ENCODE measurements at regions not wholly inside any gene's neighbourhood (a gene's known extent, or its start where the extent isn't known, plus 50 kb on each side); places are given as distances from the start of the nearest gene placed in this dataset.

GRCh38 chr20:11430652-11431051 lies 487.0 kb upstream of the BTBD3 start:
- Mint-ChIP-seq H3K9me3 (peaks cover 20% of the 10 kb centered on the region), H3K4me1 (no peaks in the 10 kb centered on the region), H3K4me3 (no peak overlapping the region), H3K27me3 (no peaks in the 10 kb centered on the region), H3K36me3 (no peaks in the 10 kb centered on the region), H3K27ac (no peak overlapping the region)
- no peak for DNase-seq
- CTCF ChIA-PET, result no interaction called here

DNA sequence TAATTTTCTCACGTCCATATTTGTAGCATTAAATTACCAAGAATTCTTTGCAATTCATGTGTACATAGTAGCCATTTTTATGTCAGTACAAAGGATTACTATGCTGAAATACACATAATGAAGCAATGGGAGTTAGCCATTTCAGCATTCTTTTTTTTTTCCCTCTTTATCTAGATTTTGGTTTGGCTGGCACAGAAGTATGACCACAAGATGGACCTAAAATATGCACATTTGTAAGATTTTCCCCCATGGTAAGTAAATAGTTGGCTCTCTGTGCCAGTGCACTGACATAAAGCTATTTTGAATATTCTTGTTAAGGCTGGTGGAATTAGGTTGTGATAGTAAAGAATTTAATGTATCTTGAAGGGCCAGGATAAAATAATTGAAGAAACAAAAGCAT lies 486.1 kb upstream of the BTBD3 start:
- Mint-ChIP-seq H3K27me3 (no peaks in the 10 kb centered on the region), H3K4me1 (no peaks in the 10 kb centered on the region), H3K27ac (no peak overlapping the region), H3K9me3 (peaks cover 26% of the 10 kb centered on the region), H3K4me3 (no peak overlapping the region), H3K36me3 (no peaks in the 10 kb centered on the region)
- no peak for DNase-seq
- CTCF ChIA-PET, result no interaction called here

DNA sequence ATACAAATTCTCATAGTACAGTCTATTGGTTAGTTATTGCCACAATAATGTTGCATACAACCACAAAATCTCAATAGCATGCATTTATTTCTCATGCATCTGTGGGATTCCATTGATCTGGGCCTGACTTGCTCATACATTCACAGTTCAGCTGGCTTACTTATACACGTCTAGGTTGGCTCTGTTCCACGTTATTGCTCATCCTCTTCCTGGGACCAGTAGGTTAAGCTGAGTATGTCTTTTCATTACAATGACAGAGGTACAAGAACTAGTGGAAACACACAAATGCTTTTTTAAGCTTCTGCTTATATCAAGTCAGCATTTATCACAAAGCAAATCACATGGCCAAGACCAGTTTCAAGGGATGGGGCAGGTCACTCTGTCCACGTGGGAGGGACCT lies 485.3 kb upstream of the BTBD3 start:
- Mint-ChIP-seq H3K9me3 (peaks cover 31% of the 10 kb centered on the region), H3K27ac (no peak overlapping the region), H3K4me3 (no peak overlapping the region), H3K27me3 (no peaks in the 10 kb centered on the region), H3K4me1 (no peaks in the 10 kb centered on the region), H3K36me3 (no peaks in the 10 kb centered on the region)
- CTCF ChIA-PET, result no interaction called here
- DNase-seq, result no peak

- H3K27ac Mint-ChIP-seq, result no peak overlapping the region
- no peak for DNase-seq
- H3K4me1 Mint-ChIP-seq, result no peaks in the 10 kb centered on the region
- no peaks in the 10 kb centered on the region for H3K36me3 Mint-ChIP-seq
- H3K4me3 Mint-ChIP-seq, result no peak overlapping the region
- no peaks in the 10 kb centered on the region for H3K27me3 Mint-ChIP-seq
- H3K9me3 Mint-ChIP-seq, result peaks cover 35% of the 10 kb centered on the region
- CTCF ChIA-PET, result no interaction called here
Observed at GRCh38 chr20:11436113-11436905, 481.4 kb upstream of the BTBD3 start.

DNA sequence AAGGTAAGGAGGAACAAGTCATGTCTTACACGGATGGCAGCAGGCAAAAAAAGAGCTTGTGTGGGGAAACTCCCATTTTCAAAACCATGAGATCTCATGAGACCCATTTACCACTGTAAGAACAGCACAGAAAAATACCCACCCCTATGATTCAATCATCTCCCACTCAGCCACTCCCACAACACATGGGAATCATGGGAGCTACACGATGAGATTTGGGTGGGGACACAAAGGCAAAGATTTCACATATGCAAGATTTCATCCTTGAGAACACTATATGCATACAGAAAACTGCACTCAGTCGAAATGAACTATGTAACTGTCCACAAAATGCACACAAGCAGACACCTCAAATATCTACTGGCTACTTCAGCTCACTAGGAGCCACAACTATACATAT lies 480.6 kb upstream of the BTBD3 start:
- Mint-ChIP-seq H3K36me3 (no peaks in the 10 kb centered on the region), H3K9me3 (peaks cover 32% of the 10 kb centered on the region), H3K4me3 (no peak overlapping the region), H3K27ac (no peak overlapping the region), H3K27me3 (no peaks in the 10 kb centered on the region), H3K4me1 (no peaks in the 10 kb centered on the region)
- CTCF ChIA-PET, result no interaction called here
- DNase-seq, result no peak

GRCh38 chr20:11437611-11438380 lies 479.9 kb upstream of the BTBD3 start:
- CTCF ChIA-PET, result no interaction called here
- no peak overlapping the region for H3K27ac Mint-ChIP-seq

GRCh38 chr20:11438412-11438811 lies 479.3 kb upstream of the BTBD3 start:
- H3K9me3 Mint-ChIP-seq, result peaks cover 27% of the 10 kb centered on the region
- H3K36me3 Mint-ChIP-seq, result no peaks in the 10 kb centered on the region
- no peaks in the 10 kb centered on the region for H3K27me3 Mint-ChIP-seq
- no peak for DNase-seq
- no peak overlapping the region for H3K4me3 Mint-ChIP-seq
- CTCF ChIA-PET, result no interaction called here
- no peak overlapping the region for H3K27ac Mint-ChIP-seq
- H3K4me1 Mint-ChIP-seq, result no peaks in the 10 kb centered on the region

More at GRCh38 chr20:11437611-11438380, 479.9 kb upstream of the BTBD3 start:
- Mint-ChIP-seq H3K4me3 (no peak overlapping the region), H3K4me1 (no peaks in the 10 kb centered on the region), H3K36me3 (no peaks in the 10 kb centered on the region), H3K9me3 (peaks cover 30% of the 10 kb centered on the region), H3K27me3 (no peaks in the 10 kb centered on the region)
- DNase-seq, result no peak

DNA sequence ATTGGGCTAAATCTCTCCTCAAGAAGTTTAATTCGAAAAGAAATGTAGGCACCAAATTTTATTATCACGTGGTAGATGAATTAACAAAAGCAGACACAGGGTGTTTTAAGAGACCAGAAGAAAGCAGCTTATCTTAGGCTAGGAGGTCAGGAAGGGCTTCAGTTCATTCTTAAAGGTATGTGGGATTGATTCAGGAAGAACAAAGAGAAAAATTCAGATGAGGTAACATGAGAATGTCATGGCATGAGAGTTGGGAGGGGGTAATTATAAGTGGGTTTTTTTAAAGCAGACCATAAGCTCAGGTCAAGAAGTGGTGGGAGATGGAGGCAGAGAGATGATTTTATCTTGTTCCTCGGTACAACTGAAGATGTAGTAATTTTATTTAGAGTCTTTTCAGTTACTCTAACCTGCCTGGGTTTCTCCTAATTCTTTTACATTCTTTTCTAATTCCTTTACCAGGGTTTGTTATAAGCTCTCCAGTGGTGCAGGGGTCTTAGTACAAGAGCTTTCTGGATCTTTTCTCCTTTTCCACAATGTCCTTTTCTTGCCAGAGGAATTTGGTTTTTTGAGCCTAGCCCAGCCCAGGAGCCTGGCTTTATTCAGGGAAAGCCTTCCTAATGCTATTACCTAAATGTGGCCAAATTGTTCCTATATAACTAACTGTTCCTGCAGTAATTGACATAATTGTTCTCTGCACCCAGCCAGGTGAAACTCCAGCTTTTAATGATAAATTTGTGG lies 474.1 kb upstream of the BTBD3 start:
- Mint-ChIP-seq H3K27ac (no peak overlapping the region), H3K9me3 (peaks cover 5% of the 10 kb centered on the region), H3K27me3 (no peaks in the 10 kb centered on the region), H3K36me3 (no peaks in the 10 kb centered on the region), H3K4me3 (no peak overlapping the region), H3K4me1 (no peaks in the 10 kb centered on the region)
- CTCF ChIA-PET, result no interaction called here
- no peak for DNase-seq

DNA sequence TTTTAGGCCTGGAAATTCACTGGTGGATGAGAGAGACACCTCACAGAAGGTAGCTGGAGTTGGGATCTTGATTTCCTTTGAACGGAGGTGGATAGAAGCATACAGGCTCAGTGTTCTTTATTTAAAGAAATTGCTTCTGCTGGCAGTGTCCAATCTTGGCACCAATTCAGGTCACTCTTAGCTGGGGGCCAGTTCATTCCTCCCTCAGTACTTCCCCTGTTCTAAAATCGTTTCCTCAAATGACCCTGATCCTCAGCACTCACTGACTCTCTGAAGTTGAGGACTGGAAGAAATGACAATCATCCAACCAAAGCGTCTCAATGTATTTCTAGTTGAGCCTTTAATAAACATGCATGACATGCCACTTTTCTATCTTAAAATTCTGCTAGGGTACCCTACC lies 472.5 kb upstream of the BTBD3 start:
- DNase-seq, result no peak
- Mint-ChIP-seq H3K4me3 (no peak overlapping the region), H3K36me3 (no peaks in the 10 kb centered on the region), H3K27ac (no peak overlapping the region), H3K4me1 (no peaks in the 10 kb centered on the region), H3K9me3 (peaks cover 5% of the 10 kb centered on the region), H3K27me3 (no peaks in the 10 kb centered on the region)
- CTCF ChIA-PET, result no interaction called here

DNA sequence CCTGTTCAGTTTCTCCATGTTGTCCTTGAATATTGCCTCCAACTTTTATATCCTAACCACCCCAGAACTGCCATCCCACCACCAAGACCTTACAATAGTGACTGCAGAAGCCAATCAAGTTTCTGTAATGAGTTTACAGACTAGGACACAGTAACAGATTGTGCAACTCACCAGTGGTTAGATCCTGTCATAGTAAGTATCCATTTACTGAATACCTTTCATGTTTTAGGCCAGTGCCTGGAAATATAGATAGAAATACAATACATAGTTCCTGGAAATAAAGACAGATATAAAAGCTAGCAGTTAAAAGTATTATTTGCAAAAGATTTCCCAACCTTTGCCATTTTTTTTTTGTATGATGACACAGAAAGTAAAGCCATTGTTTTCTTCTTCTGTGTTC lies 471.8 kb upstream of the BTBD3 start:
- no peak overlapping the region for H3K27ac Mint-ChIP-seq
- no peak for DNase-seq
- CTCF ChIA-PET, result no interaction called here

GRCh38 chr20:11447371-11448100 lies 470.2 kb upstream of the BTBD3 start:
- DNase-seq, result no peak
- CTCF ChIA-PET, result no interaction called here
- H3K27ac Mint-ChIP-seq, result no peak overlapping the region
- H3K4me1 Mint-ChIP-seq, result no peaks in the 10 kb centered on the region
- peaks cover 5% of the 10 kb centered on the region for H3K9me3 Mint-ChIP-seq
- no peaks in the 10 kb centered on the region for H3K27me3 Mint-ChIP-seq
- no peak overlapping the region for H3K4me3 Mint-ChIP-seq
- no peaks in the 10 kb centered on the region for H3K36me3 Mint-ChIP-seq

More for the DNA sequence above, 471.8 kb upstream of the BTBD3 start:
- Mint-ChIP-seq H3K27me3 (no peaks in the 10 kb centered on the region), H3K9me3 (peaks cover 5% of the 10 kb centered on the region), H3K4me1 (no peaks in the 10 kb centered on the region), H3K4me3 (no peak overlapping the region), H3K36me3 (no peaks in the 10 kb centered on the region)

GRCh38 chr20:11448554-11448953 lies 469.1 kb upstream of the BTBD3 start:
- Mint-ChIP-seq H3K9me3 (peaks cover 7% of the 10 kb centered on the region), H3K4me3 (no peak overlapping the region), H3K27ac (no peak overlapping the region), H3K4me1 (no peaks in the 10 kb centered on the region), H3K36me3 (no peaks in the 10 kb centered on the region), H3K27me3 (no peaks in the 10 kb centered on the region)
- CTCF ChIA-PET, result no interaction called here
- DNase-seq, result no peak

DNA sequence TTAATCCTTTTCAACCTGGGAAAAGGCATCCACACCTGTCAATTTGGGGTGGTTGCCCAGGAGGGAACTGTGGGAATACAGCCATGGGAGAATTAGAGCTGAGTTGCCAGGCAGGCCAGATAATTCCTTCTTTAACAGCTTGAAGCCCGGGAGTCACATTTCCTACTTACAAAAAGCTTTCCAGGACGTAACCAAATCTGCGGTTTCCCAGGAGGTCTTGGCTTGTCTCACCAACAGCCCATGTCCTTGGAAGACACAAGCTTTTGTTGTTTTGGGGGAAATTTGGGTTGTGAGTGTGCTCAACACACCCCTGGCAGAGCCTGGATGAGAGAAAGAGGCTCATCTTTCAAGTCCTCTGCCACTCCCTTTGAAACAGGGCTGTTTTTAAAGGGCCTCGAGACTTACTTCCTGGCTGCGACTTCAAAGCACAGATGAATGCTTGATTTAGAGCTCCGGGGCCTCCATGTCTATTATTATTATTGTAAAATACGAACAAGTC lies 465.9 kb upstream of the BTBD3 start:
- Mint-ChIP-seq H3K36me3 (no peaks in the 10 kb centered on the region), H3K4me1 (no peaks in the 10 kb centered on the region), H3K27ac (no peak overlapping the region), H3K9me3 (peaks cover 5% of the 10 kb centered on the region), H3K27me3 (no peaks in the 10 kb centered on the region), H3K4me3 (no peak overlapping the region)
- no peak for DNase-seq
- CTCF ChIA-PET, result no interaction called here

DNA sequence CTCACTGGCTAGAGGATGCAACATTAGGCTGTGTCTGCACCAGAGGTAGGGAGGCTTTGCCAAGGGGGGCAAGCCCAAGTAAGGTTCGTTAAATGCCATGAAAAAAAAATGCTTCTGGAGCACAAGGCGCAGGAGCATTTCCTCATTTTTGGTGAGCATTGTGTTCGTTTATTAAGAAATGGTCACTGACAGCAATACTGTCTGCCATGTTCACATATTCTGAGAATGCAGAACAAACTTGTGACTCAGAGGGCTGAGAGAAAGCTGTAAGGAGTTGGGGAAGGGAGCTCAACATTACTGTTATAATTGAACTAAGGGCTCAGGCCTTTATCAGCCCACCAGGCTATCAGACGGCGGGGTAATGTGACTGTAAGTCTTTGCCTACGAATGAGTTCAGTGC lies 465.4 kb upstream of the BTBD3 start:
- Mint-ChIP-seq H3K27me3 (no peaks in the 10 kb centered on the region), H3K4me1 (no peaks in the 10 kb centered on the region), H3K27ac (no peak overlapping the region), H3K36me3 (no peaks in the 10 kb centered on the region), H3K9me3 (peaks cover 2% of the 10 kb centered on the region), H3K4me3 (no peak overlapping the region)
- DNase-seq, result no peak
- CTCF ChIA-PET, result no interaction called here
